EH (cell line): ENCODE measurements at regions not wholly inside any gene's neighbourhood (a gene's known extent, or its start where the extent isn't known, plus 50 kb on each side); places are given as distances from the start of the nearest gene placed in this dataset.

Experiments used
- DNase-seq: peaks from one replicate; pipeline ENCODE4 v3.0.0-alpha.2; 2015; ENCODE audit warnings: low read depth

- DNase-seq: no peak
These were observed 375.7 kb downstream of the TDRD3 start for GRCh38 chr13:60772726-60773125.

GRCh38 chr13:60765700-60766411, 368.8 kb downstream of the TDRD3 start:
- no peak for DNase-seq

- DNase-seq: no peak
These were observed 362.5 kb downstream of the TDRD3 start for GRCh38 chr13:60759499-60759898.

- no peak for DNase-seq
These were observed 361.6 kb downstream of the TDRD3 start for GRCh38 chr13:60758637-60759036.

- no peak for DNase-seq
These were observed 360.6 kb downstream of the TDRD3 start for GRCh38 chr13:60757501-60758215.

- no peak for DNase-seq
These were observed 359.3 kb downstream of the TDRD3 start for GRCh38 chr13:60756306-60756705.

- DNase-seq: no peak
These were observed 358.6 kb downstream of the TDRD3 start for GRCh38 chr13:60755380-60756163.

GRCh38 chr13:60754211-60755090, 357.4 kb downstream of the TDRD3 start:
- DNase-seq: no peak

GRCh38 chr13:60753641-60754040, 356.6 kb downstream of the TDRD3 start:
- DNase-seq: no peak

- no peak for DNase-seq
These were observed 348.3 kb downstream of the TDRD3 start for GRCh38 chr13:60745343-60745742.

- DNase-seq: no peak
These were observed 336.9 kb downstream of the TDRD3 start for GRCh38 chr13:60733933-60734332.

GRCh38 chr13:60727140-60727539, 330.1 kb downstream of the TDRD3 start:
- no peak for DNase-seq

- no peak for DNase-seq
These were observed 324.0 kb downstream of the TDRD3 start for GRCh38 chr13:60721063-60721462.

GRCh38 chr13:60720590-60720989, 323.6 kb downstream of the TDRD3 start:
- no peak for DNase-seq

GRCh38 chr13:60716313-60716712, 319.3 kb downstream of the TDRD3 start:
- no peak for DNase-seq

- DNase-seq: no peak
These were observed 310.9 kb downstream of the TDRD3 start for GRCh38 chr13:60707878-60708277.

GRCh38 chr13:60701895-60702294, 304.9 kb downstream of the TDRD3 start:
- DNase-seq: no peak

- no peak for DNase-seq
These were observed 304.0 kb downstream of the TDRD3 start for GRCh38 chr13:60700994-60701393.

GRCh38 chr13:60699636-60700035, 302.6 kb downstream of the TDRD3 start:
- no peak for DNase-seq

- DNase-seq: no peak
These were observed 299.6 kb downstream of the TDRD3 start for GRCh38 chr13:60696602-60697001.

GRCh38 chr13:60691268-60691667, 294.2 kb downstream of the TDRD3 start:
- no peak for DNase-seq

GRCh38 chr13:60690604-60691003, 293.6 kb downstream of the TDRD3 start:
- no peak for DNase-seq
